ENCODE measurements at regions not wholly inside any gene's neighbourhood (a gene's known extent, or its start where the extent isn't known, plus 50 kb on each side); places are given as distances from the start of the nearest gene placed in this dataset.
"Not testable (repeated sequence)": the region's sequence is repeated elsewhere in the genome, so short reads cannot be mapped to it uniquely, and the experiment has no call there.

DNA sequence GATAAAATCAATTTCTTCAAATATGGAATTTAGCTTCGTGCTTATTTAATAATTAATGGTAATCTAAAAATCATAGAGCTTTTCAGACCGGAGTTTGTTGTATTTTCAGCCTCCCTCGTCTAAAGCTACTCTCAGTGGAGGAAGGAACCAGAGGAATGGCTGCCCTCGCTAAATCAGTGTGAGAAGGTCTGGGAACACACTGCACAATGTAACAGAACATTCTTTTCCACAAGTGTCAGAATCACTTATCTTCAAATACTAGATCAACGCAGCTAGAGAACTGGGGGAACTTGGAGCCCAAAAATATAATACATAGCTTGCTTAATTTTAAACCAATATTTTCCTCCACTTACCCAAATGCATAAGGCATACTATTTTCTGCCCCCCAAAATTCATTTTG, 148.5 kb downstream of the MTERF1 start:
- no peak overlapping the region for H3K27ac Mint-ChIP-seq
- 83% methylated on average over 1 of the region's 5 CpGs for WGBS (ENCODE audit: insufficient coverage)
- POLR2A ChIA-PET: no interaction called here

DNA sequence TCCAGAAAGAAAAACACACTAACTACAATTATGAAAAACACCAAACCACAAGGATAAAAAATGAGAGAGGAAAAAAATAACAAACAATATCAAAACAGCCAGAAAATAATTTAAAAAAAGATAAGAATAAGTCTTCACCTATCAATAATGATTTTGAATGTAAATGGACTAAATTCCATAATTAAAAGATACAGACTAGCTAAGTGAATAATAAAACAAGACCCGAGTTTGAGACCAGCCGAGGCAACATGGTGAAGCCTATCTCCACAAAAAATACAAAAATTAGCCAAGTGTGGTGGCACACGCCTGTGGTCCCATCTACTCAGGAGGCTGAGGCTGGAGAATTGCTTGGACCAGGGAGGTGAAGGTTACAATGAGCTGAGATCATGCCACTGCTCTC, 131.1 kb downstream of the MTERF1 start:
- POLR2A ChIA-PET: interaction anchor here in 1 of 2 donors (0.7 kb wide), 1 partner anchor 103 kb away, joined by 3 read pairs; no protein-coding TSS in a partner anchor

More for the DNA sequence above, 148.5 kb downstream of the MTERF1 start:
- H3K27ac ChIP-seq (ENCODE audit: low read length): no peak overlapping the region
- H3K4me3 ChIP-seq (ENCODE audit: control insufficient read depth in 1 of 2, extremely low read depth in 1 of 2, low read length in 1 of 2): no peak overlapping the region
- H3K4me1 ChIP-seq (ENCODE audit: control insufficient read depth in 1 of 2, extremely low read depth in 1 of 2, insufficient read depth in 2 of 2, low read length in 2 of 2): no peaks in the 10 kb centered on the region
- no peaks in the 10 kb centered on the region for H3K36me3 Mint-ChIP-seq
- H3K4me3 Mint-ChIP-seq: no peak overlapping the region
- H3K9me3 ChIP-seq: peaks cover 2% of the 10 kb centered on the region
- peaks cover 17 to 30% (median 22%) of the 10 kb centered on the region in 3 donors for H3K9me3 Mint-ChIP-seq
- no peaks in the 10 kb centered on the region for H3K36me3 ChIP-seq (ENCODE audit: control insufficient read depth in 2 of 2, extremely low read depth in 1 of 2, insufficient read depth in 1 of 2, low read length in 1 of 2)
- H3K4me1 Mint-ChIP-seq: no peaks in the 10 kb centered on the region
- no peaks in the 10 kb centered on the region for H3K27me3 Mint-ChIP-seq
- no peak for DNase-seq
- H3K27me3 ChIP-seq (replicated peaks in 1 of 2; ENCODE audit: control insufficient read depth in 2 of 2, extremely low read depth in 1 of 2, insufficient read depth in 2 of 2, low read length in 1 of 2): no peaks in the 10 kb centered on the region
- no peak for ATAC-seq (replicated peaks in 1 of 4)
- CTCF ChIA-PET: interaction anchor here in 1 of 2 donors (0.9 kb wide), 1 partner anchor 13 kb away, joined by 3 read pairs; no protein-coding TSS in a partner anchor

DNA sequence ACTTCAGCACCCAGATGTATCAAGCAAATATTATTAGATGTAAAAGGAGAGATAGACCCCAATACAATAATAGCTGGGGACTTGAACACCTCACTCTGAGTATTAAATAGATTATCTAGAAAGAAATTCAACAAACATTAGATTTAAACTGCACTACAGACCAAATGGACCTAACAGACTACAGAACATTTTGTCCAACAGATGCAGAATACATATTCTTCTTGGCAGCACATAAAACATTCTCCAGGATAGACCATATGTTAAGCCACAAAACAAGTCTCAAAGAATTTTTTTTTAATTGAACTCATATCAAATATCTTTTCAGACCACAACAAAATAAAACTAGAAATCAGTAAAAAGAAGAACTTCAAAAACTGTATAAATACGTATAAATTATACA, 130.4 kb downstream of the MTERF1 start:
- Histone ChIP-seq H3K4me3 (ENCODE audit: control insufficient read depth in 1 of 2, extremely low read depth in 1 of 2, low read length in 1 of 2) (no peak overlapping the region), H3K27ac (ENCODE audit: low read length) (no peak overlapping the region), H3K4me1 (ENCODE audit: control insufficient read depth in 1 of 2, extremely low read depth in 1 of 2, insufficient read depth in 2 of 2, low read length in 2 of 2) (no peaks in the 10 kb centered on the region), H3K9me3 (no peaks in the 10 kb centered on the region), H3K27me3 (replicated peaks in 1 of 2; ENCODE audit: control insufficient read depth in 2 of 2, extremely low read depth in 1 of 2, insufficient read depth in 2 of 2, low read length in 1 of 2) (peaks cover 0 to 8% of the 10 kb centered on the region in 2 experiments), H3K36me3 (ENCODE audit: control insufficient read depth in 2 of 2, extremely low read depth in 1 of 2, insufficient read depth in 1 of 2, low read length in 1 of 2) (no peaks in the 10 kb centered on the region)
- POLR2A ChIA-PET: interaction anchor here in 1 of 2 donors (0.7 kb wide), 1 partner anchor 104 kb away, joined by 3 read pairs; no protein-coding TSS in a partner anchor
- ATAC-seq (replicated peaks in 1 of 4) (no peak), DNase-seq (no peak)
- Mint-ChIP-seq H3K27me3 (no peaks in the 10 kb centered on the region), H3K4me1 (no peaks in the 10 kb centered on the region), H3K9me3 (peaks cover 19 to 34% (median 24%) of the 10 kb centered on the region in 3 donors), H3K36me3 (peaks cover 3% of the 10 kb centered on the region), H3K27ac (no peak overlapping the region), H3K4me3 (no peak overlapping the region)
- no CpG with 5 or more reads among the region's 1 CpG for WGBS (ENCODE audit: insufficient coverage)
- CTCF ChIA-PET: no interaction called here

More for the DNA sequence above, 131.1 kb downstream of the MTERF1 start:
- H3K27ac Mint-ChIP-seq: no peak overlapping the region
- no peaks in the 10 kb centered on the region for H3K4me1 ChIP-seq (ENCODE audit: control insufficient read depth in 1 of 2, extremely low read depth in 1 of 2, insufficient read depth in 2 of 2, low read length in 2 of 2)
- peaks cover 3% of the 10 kb centered on the region for H3K36me3 Mint-ChIP-seq
- no peaks in the 10 kb centered on the region for H3K36me3 ChIP-seq (ENCODE audit: control insufficient read depth in 2 of 2, extremely low read depth in 1 of 2, insufficient read depth in 1 of 2, low read length in 1 of 2)
- H3K27me3 ChIP-seq (replicated peaks in 1 of 2; ENCODE audit: control insufficient read depth in 2 of 2, extremely low read depth in 1 of 2, insufficient read depth in 2 of 2, low read length in 1 of 2): peaks cover 0 to 8% of the 10 kb centered on the region in 2 experiments
- DNase-seq (no peak), ATAC-seq (replicated peaks in 1 of 4) (no peak)
- H3K27ac ChIP-seq (ENCODE audit: low read length): no peak overlapping the region
- H3K9me3 Mint-ChIP-seq: peaks cover 19 to 35% (median 24%) of the 10 kb centered on the region in 3 donors
- H3K4me1 Mint-ChIP-seq: no peaks in the 10 kb centered on the region
- CTCF ChIA-PET: no interaction called here
- no peaks in the 10 kb centered on the region for H3K9me3 ChIP-seq
- H3K4me3 ChIP-seq (ENCODE audit: control insufficient read depth in 1 of 2, extremely low read depth in 1 of 2, low read length in 1 of 2): no peak overlapping the region
- H3K4me3 Mint-ChIP-seq: no peak overlapping the region
- no peaks in the 10 kb centered on the region for H3K27me3 Mint-ChIP-seq
- WGBS (ENCODE audit: insufficient coverage): no CpG with 5 or more reads among the region's 3 CpGs

DNA sequence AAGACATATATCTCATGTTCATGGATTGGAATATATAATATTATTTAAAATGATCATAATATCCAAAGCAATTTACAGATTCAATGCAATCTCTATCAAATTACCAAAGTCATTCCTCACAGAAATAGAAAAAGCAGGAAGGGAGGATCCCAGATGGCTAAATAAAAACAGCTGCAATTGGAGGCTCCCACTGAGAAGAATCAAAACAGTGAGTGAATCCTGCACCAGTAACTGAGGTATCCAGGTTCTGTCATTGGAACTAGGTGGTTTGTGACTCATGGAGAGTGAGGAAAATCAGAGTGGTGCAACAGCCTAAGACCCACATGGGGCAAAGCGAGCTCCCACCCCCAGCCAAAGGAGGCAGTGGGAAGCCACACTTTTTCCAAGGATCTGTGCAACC, 128.4 kb downstream of the MTERF1 start:
- Histone ChIP-seq H3K27ac (ENCODE audit: low read length) (no peak overlapping the region), H3K4me3 (ENCODE audit: control insufficient read depth in 1 of 2, extremely low read depth in 1 of 2, low read length in 1 of 2) (no peak overlapping the region), H3K4me1 (ENCODE audit: control insufficient read depth in 1 of 2, extremely low read depth in 1 of 2, insufficient read depth in 2 of 2, low read length in 2 of 2) (no peaks in the 10 kb centered on the region), H3K27me3 (replicated peaks in 1 of 2; ENCODE audit: control insufficient read depth in 2 of 2, extremely low read depth in 1 of 2, insufficient read depth in 2 of 2, low read length in 1 of 2) (peaks cover 0 to 6% of the 10 kb centered on the region in 2 experiments), H3K9me3 (no peaks in the 10 kb centered on the region), H3K36me3 (ENCODE audit: control insufficient read depth in 2 of 2, extremely low read depth in 1 of 2, insufficient read depth in 1 of 2, low read length in 1 of 2) (no peaks in the 10 kb centered on the region)
- H3K4me1 Mint-ChIP-seq: no peaks in the 10 kb centered on the region
- peaks cover 3% of the 10 kb centered on the region for H3K36me3 Mint-ChIP-seq
- H3K9me3 Mint-ChIP-seq: peaks cover 17 to 25% (median 25%) of the 10 kb centered on the region in 3 donors
- H3K27ac Mint-ChIP-seq: no peak overlapping the region
- DNase-seq (no peak), ATAC-seq (replicated peaks in 1 of 4) (no peak)
- POLR2A ChIA-PET: no interaction called here
- no peaks in the 10 kb centered on the region for H3K27me3 Mint-ChIP-seq
- no CpG with 5 or more reads among the region's 1 CpG for WGBS (ENCODE audit: insufficient coverage)
- H3K4me3 Mint-ChIP-seq: no peak overlapping the region
- CTCF ChIA-PET: no interaction called here

DNA sequence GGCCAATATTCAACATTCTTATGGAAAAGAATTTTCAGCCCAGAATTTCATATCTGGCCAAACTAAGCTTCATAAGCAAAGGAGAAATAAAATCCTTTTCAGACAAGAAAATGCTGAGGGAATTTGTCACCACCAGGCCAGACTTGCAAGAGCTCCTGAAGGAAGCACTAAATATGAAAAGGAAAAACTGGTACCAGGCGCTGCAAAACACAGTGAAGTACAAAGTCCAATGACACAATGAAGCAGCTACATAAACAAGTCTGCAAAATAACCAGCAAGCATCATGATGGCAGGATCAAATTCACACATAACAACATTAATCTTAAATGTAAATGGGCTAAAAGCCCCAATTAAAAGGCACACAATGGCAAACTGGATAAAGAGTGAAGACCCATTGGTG, 126.2 kb downstream of the MTERF1 start:
- H3K4me3 Mint-ChIP-seq; H3K4me1 Mint-ChIP-seq; ATAC-seq (replicated peaks in 1 of 4); H3K27me3 Mint-ChIP-seq; H3K4me1 ChIP-seq (ENCODE audit: control insufficient read depth in 1 of 2, extremely low read depth in 1 of 2, insufficient read depth in 2 of 2, low read length in 2 of 2); H3K27me3 ChIP-seq (replicated peaks in 1 of 2; ENCODE audit: control insufficient read depth in 2 of 2, extremely low read depth in 1 of 2, insufficient read depth in 2 of 2, low read length in 1 of 2); H3K36me3 Mint-ChIP-seq; DNase-seq; H3K4me3 ChIP-seq (ENCODE audit: control insufficient read depth in 1 of 2, extremely low read depth in 1 of 2, low read length in 1 of 2); POLR2A ChIA-PET; CTCF ChIA-PET; H3K27ac ChIP-seq (ENCODE audit: low read length); H3K9me3 ChIP-seq; H3K27ac Mint-ChIP-seq; H3K36me3 ChIP-seq (ENCODE audit: control insufficient read depth in 2 of 2, extremely low read depth in 1 of 2, insufficient read depth in 1 of 2, low read length in 1 of 2): not testable (repeated sequence)
- WGBS (ENCODE audit: insufficient coverage): no CpG with 5 or more reads among the region's 1 CpG
- peaks cover 18 to 25% (median 24%) of the 10 kb centered on the region in 3 donors for H3K9me3 Mint-ChIP-seq

DNA sequence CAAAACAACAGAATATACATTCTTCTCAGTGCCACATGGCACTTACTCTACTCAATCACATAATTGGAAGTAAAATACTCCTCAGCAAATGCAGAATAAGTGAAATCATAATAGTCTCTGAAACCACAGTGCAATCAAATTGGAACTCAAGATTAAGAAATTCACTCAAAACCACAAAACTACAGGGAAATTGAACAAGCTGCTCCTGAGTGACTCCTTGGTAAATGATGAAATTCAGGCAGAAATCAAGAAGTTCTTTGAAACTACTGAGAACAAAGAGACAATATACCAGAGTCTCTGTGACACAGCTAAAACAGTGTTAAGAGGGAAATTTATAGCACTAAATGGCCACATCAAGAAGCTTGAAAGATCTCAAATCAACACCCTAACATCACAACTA, 125.4 kb downstream of the MTERF1 start:
- H3K27me3 Mint-ChIP-seq; H3K36me3 ChIP-seq (ENCODE audit: control insufficient read depth in 2 of 2, extremely low read depth in 1 of 2, insufficient read depth in 1 of 2, low read length in 1 of 2); POLR2A ChIA-PET; H3K9me3 ChIP-seq; H3K36me3 Mint-ChIP-seq; H3K27me3 ChIP-seq (replicated peaks in 1 of 2; ENCODE audit: control insufficient read depth in 2 of 2, extremely low read depth in 1 of 2, insufficient read depth in 2 of 2, low read length in 1 of 2); ATAC-seq (replicated peaks in 1 of 4); H3K27ac Mint-ChIP-seq; CTCF ChIA-PET; H3K4me1 Mint-ChIP-seq; H3K4me3 Mint-ChIP-seq; H3K4me3 ChIP-seq (ENCODE audit: control insufficient read depth in 1 of 2, extremely low read depth in 1 of 2, low read length in 1 of 2); H3K27ac ChIP-seq (ENCODE audit: low read length); H3K4me1 ChIP-seq (ENCODE audit: control insufficient read depth in 1 of 2, extremely low read depth in 1 of 2, insufficient read depth in 2 of 2, low read length in 2 of 2); DNase-seq: not testable (repeated sequence)
- peaks cover 16 to 22% (median 22%) of the 10 kb centered on the region in 3 donors for H3K9me3 Mint-ChIP-seq
